Stimulated activated CD4-positive, alpha-beta T cell treated with anti-CD3 and anti-CD28 coated beads, TNF-alpha, amount 100 ng/mL, for 24 hours (primary cell): ENCODE measurements at regions not wholly inside any gene's neighbourhood (a gene's known extent, or its start where the extent isn't known, plus 50 kb on each side); places are given as distances from the start of the nearest gene placed in this dataset.

Experiments used
- DNase-seq, 3 experiments: peaks; one replicate each; pipeline ENCODE4 v3.0.0-alpha.2; 2020; ENCODE audit warnings: low read depth in 3 of 3

- DNase-seq, result no peak
These were observed 311.5 kb upstream of the DCBLD2 start for GRCh38 chr3:99212969-99213368.

DNA sequence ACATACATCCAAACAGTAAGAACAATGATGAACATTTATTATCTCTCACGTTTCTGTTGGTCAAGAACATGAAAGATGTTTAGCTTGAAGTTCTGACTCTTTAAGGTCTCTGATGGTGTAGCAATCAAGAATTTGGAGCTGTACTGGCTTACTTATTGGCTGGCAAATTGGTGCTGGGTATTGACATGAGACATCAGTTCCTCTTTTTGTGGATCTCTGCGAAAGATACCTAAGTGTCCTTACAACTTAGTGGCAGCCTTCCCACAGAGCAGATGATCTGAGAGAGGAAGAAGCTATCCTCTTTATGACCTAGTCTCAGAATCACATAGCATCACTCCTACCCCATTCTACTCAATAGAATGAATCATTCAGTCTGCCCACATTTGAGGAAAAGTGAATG is 309.8 kb upstream of the DCBLD2 start:
- no peak for DNase-seq

DNA sequence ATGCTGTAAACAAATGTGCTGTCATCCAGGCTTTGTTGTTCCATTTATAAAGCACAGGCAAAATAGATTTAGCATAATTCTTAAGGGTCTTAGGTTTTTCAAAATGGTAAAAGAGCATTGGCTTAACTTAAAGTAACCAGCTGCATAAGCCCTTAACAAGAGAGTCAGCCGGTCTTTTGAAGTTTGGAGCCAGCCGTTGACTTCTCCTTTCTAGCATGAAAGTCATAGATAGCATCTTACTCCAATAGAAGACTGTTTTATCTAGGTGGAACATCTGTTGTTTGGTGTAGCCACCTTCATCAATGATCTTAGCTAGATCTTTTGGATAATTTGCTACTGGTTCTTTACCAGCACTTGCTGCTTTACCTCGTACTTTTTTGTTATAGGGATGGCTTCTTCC is 297.5 kb upstream of the DCBLD2 start:
- DNase-seq, result no peak

DNA sequence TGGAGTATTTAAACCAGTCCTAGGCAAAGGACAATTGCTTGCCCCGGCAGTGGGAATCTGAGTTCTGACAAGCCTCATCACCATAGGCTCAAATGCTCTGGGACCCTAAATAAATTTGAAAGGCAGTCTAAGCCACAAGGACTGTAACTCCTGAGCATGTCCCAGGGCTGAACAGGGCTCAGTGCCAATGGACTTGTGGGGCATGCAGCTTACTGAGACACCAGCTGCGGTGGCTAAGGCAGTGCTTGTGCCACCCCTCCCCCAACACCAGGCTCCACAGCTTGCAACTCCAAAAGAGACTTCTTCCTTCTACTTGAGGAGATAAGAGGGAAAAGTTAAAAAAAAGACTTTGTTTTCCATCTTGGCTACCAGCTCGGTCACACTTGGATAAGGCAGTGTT is 289.7 kb upstream of the DCBLD2 start:
- no peak for DNase-seq

GRCh38 chr3:99188936-99189335 is 287.4 kb upstream of the DCBLD2 start:
- DNase-seq, result no peak

DNA sequence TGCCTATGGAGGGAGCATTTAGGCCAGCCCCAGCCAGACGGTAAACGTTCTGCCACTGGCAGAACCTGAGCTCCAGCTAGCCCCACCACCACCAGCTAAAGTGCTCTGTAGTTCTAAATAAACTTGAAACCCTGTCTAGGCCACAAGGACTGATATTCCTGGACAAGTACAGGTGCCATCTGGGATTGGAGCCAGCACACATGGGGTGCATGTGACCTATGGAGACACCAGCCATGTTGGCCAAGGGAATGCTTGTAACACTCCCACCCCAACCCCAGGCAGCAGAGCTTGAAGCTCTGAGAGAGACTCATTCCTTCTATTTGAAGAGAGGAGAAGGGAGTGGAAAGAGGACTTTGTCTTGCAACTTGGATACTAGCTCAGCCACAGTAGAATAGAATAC is 284.5 kb upstream of the DCBLD2 start:
- DNase-seq, result no peak

DNA sequence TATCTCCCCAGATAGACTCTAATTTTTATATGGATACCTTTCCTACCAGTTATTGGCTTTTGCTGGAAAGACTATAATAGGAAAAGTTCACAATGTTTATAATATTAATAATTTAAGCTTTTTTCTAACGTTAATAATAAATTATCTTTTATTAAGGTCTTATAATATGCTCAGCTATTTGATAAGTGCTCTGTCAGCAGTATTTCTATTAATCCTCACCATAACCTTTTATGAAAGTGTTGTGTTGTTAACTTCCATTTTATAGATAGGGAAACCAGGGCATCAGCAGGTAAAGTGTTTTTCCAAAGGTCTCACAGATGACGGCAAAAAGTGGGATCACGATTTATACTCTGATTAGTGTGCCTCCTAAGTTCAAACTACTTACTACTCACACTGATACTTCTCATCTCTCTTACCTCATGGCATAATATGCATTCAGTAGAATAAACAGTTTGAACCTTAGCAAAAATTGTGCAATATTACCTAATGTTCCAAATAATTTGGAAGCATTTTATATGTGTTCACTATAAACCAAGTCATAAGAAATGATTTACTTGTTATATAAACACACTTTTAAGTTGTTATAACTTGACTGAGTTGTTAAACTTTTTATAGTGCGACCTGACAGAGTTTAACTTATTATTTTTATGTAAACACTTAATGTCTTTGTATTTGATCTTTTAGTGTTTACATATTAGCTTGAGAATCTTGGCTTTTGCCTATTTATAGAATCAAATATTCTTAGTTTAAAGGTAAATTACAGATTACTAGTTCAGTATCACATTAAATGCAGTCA is 274.9 kb upstream of the DCBLD2 start:
- no peak for DNase-seq

DNA sequence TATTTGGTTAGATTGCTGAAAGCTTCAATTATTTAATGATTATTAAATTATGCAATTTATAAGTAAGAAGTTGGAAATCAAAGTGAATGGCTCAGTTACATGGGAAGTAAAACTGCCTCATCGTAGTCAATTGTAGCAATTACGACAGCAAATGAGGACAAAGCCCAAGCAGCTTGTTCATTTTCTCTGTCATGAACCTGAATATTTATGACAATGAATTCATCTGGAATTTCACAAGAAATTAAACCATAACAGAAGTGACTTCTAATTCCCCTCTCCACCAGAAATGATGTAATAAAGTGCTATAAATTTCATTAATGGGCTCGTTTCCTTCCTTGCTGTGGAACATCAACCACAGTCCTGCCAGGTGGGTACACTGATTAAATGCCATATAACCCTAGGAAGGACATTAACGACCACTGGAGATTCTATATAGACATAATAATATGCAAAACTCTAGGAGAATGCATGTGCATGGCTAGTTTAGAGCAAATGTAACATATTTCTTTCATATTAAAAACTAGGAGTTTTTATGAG is 273.8 kb upstream of the DCBLD2 start:
- no peak for DNase-seq

- DNase-seq, result peak in 1 of 3 experiments; percentile 19
These were observed 271.5 kb upstream of the DCBLD2 start for GRCh38 chr3:99172736-99173657.

DNA sequence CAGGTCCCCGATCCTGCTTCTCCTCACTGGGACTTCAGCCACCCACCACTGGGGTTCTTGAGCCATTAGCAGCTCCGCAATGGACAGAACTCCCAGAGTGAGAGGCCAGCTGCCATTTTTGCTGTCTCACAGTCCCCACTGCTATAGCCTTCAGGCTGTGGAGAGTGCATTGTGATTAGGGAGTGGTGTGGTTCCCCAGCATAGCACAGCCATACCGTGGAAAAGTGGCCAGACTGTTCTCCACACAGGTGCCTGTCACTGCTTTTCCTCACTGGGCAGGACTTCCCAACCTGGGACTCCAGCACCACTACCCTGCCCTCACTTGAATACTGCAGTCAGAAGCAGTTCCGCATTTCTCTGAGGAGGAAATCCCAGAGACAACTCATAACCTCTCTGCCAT is 270.3 kb upstream of the DCBLD2 start:
- no peak for DNase-seq

GRCh38 chr3:99170867-99171517 is 269.5 kb upstream of the DCBLD2 start:
- no peak for DNase-seq

- DNase-seq, result no peak
These were observed 265.6 kb upstream of the DCBLD2 start for GRCh38 chr3:99167071-99167470.

DNA sequence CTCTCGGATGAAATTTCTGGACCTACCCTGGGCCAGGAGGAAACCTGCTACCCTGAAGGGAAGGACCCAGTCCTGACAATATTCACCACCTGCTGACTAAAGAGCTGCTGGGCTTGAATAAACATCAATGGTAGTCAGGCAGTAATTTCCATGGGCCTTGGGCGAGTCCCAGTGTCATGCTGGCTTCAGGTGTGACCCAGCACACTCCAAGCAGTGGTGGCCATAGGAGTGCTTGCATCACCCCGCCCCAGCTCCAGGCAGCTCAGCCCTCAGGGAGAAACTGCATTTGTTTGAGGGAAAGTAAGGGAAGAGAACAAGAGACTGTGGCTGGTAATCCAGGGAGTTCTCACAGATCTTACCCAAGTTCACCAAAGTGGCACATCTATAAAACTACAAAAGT is 261.8 kb upstream of the DCBLD2 start:
- DNase-seq, result no peak

GRCh38 chr3:99159220-99159762 is 257.8 kb upstream of the DCBLD2 start:
- DNase-seq, result no peak

- no peak for DNase-seq
These were observed 243.5 kb upstream of the DCBLD2 start for GRCh38 chr3:99145031-99145430.

- DNase-seq, result no peak
These were observed 242.0 kb upstream of the DCBLD2 start for GRCh38 chr3:99143493-99143892.

- no peak for DNase-seq
These were observed 233.5 kb upstream of the DCBLD2 start for GRCh38 chr3:99134986-99135385.

DNA sequence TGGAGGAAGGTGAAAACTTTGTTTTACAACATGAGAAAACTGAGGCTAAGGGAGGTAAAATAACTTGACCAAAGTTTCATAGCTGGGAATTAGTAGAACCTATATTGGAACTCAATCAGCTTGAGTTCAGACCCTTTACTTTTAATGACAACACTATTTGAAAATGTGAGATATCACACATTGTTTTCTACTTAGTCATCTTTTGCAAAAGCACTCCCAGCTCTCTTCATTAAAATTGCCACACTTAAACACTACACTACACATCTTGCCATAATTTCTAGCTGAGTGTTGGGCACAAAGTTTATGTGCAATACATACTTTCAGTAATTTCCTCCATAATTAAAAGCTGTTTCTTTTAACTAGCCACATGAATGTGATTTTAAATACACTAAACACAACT is 230.4 kb upstream of the DCBLD2 start:
- no peak for DNase-seq

DNA sequence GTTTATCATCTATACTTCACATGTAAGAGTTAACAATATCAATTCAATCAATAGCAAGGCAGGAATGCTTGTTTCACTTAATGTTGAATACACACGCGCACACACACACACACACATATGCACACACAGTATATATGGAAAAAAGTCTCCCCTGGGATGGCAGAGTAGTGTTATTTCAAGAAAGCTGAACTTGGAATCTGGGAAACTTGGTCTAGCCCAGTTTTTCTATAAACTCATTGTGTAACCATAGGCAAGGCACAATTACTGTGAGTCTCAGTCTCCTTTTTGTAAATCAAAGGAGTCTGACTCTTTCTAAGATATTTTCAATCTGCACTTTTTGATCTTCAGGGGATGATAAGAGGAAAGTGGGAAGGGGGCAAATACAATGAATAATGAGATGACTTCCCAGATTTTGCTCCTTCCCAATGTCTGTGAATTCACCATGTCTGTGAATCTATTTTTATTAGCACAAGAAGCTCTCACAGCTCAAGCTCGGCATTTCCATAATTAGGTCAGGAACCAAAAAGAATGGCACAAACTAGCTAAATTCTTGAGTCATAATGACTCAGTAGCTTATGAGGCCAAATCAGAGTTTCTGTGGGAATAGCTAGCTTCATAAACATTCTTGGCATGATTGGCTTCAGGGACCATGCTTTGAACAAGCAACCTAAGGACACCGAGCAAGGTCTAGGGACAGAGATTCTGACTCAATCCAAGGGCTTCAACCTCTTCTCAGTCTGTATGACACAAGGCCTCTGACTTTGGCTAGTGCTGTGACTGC is 227.4 kb upstream of the DCBLD2 start:
- DNase-seq, result no peak

DNA sequence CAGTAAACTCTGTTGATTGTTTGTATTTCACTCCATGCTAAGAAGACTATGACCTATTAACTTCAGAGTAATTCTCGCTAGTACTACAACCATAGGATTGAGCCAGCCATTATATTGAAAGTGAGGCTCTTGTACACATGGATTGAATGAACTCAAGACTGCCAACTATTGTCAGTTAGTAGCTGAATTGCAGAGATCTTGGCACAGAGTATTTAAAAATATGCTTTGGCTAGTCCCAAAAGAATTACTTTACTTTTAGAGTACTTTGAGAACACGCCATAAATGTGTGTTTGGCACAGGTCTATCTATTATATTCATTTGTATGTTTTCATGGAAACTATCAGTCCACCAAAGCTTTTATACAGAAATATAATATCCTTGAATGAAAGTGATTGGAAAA is 226.7 kb upstream of the DCBLD2 start:
- DNase-seq, result no peak

- DNase-seq, result no peak
These were observed 224.8 kb upstream of the DCBLD2 start for GRCh38 chr3:99126316-99126715.
